Sciatic nerve (tissue), 2 donors: ENCODE measurements at regions not wholly inside any gene's neighbourhood (a gene's known extent, or its start where the extent isn't known, plus 50 kb on each side); places are given as distances from the start of the nearest gene placed in this dataset.

Experiments
- ATAC-seq: fragments of 200-7000 bp; cut with Tn5 transposase; one replicate; pipeline ENCODE4 v1.9.1; 2020; ENCODE audit warnings: mild to moderate bottlenecking, moderate library complexity
- DNase-seq: peaks from one replicate; pipeline ENCODE4 v3.0.0-alpha.2; 2020; ENCODE audit warnings: low spot score
- intact Hi-C: fragments of 100-400 bp; cut with DNase I; formaldehyde crosslinking; loops from one replicate; pipeline ENCODE4 v1.14.2; 2022
- donor health status: DM: no; HTN: no; CAD: no.
- donor health status: DM: no; HTN: no; CAD: no.

DNA sequence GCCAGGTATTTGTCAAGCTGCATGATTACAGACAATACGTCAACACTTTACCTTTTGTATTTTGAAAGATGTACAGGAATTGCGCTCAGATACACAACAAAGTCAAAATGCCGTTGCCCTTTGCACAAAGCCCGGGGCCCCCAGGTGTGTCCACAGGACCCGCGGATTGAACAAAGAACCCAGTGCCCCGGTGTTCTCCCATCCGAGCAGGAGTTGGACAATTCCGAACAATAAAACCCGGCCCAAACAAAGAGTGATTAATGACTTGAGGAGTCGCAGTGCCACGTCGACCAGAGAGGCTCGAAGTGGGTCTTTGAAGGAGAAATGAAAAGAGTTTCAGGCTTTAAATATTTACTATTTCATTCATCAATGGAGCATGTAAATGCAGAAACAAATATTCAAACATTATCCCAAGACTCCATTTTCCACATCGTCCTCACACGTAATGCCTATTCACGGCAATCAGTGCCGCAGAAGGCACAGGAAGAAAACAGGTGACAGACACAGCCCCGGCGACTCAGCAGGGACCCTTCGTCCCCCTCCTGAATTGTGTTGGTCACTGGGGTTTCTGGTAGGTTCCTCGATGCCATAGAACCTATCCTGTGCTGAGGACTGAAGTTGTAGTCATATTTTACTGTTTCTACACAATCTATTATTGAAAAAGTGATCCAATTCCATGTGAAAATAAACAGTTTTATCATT, 70.9 kb upstream of the MGMT start:
- no peak for DNase-seq
- intact Hi-C loops: no loop called here
- no peak for ATAC-seq

DNA sequence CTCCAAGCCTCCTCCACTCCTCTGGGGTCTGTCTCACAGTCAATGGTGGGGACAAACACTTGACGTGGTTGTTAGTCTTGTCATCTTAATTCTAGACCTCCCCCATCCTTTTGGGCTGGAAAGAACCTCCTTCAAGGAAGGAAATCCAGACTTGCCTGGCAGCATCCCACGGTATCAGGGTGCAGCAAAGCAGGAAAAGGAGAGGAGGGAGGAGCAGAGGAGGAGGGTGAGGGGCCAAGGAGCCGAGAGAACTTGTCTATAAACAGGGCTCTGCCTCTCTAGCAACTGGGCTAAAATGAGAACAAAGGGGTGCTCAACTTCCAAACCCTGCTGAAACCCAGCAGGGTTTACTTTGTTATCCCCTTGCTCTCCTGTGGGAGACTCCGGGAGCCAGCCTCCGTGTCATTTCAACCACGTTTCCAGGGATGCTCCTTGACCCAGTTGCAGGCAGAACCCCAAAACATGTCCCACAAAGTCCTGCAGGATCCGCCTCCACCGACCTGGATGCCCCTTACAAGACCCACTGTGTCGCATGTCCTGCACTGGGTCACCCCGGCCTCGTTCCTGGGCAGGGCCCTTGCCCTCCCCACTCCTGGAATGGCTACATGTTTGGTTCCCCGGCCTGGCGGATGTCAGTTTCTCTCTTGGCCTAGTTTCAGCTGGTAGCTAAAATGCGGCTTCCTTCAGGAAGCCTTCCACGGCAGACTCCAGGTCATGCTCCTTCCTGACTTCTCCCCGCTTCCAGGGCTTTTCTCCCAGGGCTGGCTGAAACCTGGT, 69.7 kb upstream of the MGMT start:
- DNase-seq: no peak
- no peak for ATAC-seq
- intact Hi-C loops: no loop called here

DNA sequence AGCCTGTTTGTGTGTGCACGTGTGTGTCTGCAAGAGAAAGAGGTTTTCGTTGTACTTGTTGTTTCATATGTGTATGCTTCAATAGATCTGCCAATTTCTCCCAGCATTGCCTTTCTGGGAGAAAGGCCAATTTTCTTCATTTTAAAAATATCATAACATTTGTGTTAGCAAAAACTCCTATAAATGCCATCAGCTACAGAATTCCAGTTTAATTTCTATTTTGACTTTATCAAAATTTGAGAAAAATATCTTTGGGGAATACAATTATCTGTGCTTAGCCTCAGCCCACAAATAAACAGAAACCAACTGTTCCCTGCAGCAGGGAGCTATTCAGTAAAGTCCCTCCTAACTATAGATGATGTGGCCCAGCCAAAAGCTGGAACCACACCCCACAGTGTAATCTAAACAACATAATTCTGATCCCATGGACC, 68.3 kb upstream of the MGMT start:
- DNase-seq (no peak), ATAC-seq (no peak)
- intact Hi-C loops: no loop called here

DNA sequence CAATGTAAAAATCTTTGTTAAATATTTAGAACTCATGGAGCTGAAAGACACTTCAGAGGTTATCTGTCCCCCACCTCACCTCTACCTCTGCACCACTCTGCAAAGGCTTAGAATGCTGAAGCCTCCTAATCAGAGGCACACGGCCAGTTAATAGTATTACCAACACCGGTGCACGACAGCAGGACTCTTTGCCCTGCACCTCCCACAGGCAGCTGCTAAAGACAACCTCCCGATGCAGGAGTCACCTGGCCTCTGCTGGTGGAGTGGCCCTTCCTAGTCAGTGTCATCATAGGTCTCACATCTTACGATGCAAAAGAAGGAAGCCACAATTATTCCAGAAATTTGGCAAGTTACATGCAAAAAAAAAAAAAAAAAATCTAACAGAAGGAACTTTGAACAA, 66.6 kb upstream of the MGMT start:
- ATAC-seq (no peak), DNase-seq (no peak)
- intact Hi-C loops: no loop called here

DNA sequence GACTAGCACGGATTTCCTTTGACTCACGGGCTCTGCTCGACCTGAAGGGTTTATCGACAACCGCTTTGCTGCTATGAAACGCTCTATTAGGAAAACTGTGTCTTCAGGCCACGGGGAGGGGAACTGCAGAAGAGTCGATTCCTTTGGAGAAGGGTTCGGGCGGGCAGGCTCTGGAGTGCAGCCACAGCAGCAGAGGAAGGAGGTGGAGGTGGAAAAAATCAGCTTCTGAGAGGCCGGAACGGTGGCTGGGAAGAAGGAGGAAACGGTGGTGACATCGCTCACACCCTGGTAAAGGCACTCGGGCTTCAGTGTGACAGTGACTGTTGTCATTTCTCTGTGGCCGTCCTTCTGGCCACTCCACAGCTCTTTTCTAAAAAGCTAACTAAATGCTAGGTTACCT, 64.6 kb upstream of the MGMT start:
- DNase-seq (no peak), ATAC-seq (no peak)
- intact Hi-C loops: no loop called here

DNA sequence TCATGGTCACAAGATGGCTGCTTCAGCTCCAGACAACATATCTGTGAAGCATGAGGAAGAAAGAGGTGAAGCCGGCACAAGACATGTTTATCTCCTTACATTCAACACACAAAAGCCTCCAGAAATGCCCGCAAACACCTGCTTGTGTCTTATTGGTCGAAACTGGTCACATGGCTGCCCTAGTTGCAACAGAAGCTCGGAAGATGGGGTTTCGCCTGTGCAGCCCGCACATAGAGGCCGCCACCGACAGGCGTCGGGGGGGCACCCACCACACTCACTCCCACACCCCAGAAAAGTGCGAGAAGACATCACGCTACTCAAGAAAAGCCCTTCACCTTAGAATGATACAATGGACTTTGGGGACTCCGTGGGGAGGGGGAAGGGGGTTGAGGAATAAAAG, 63.0 kb upstream of the MGMT start:
- intact Hi-C loops: no loop called here
- DNase-seq (no peak), ATAC-seq (no peak)

DNA sequence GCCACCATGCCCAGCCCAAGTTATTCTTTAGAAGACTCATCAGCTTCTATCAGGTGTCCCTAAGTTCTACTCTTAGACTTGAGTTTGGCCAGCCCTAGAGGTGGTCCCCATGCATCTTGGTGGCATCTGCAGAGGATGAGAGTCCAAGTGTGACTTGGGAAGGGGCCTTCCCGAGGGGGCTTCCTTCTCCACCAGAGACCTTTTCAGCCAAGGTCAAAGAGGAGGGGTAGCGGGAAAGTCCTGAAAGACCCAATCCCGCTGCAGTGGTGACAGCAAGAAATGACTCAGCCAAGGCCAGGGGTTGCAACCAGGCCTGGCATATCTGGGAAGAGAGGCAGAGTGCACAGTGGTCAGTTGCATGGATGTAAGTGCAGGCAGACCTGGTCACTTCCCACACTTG, 61.7 kb upstream of the MGMT start:
- intact Hi-C loops: no loop called here
- ATAC-seq: no peak
- DNase-seq: no peak

DNA sequence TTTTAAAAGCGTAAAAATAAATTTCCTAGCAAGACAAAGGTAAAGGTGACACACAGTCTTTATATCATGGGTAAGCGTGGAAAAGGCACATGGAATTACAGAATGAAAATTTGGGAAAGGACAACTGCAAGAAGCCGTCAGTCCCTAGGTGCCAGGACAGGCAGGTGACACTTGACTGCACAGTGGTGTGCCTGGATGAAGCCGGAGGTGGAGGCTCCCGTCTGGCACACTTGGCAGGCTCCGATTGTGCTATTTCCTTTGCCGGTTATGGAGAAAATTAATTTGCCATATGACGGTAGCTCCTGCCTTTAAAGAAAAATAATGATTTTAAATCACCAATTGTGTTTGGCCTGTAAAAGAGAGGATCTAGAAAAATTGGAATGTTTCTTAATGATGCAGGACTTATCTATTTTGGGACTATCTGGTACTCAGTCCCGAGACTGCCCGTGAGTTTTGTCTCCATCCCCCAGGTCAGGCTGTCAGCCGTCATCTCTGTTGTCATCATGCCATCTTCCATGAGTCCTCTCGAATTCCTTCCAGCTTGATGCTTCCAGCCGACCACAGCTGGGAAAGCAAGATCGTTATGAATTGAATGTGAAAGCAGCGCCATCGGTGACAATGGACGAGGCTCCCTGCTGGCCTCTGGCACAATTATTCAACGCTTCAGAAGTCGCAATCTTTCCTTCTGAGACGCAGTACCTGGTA, 56.2 kb upstream of the MGMT start:
- ATAC-seq (no peak), DNase-seq (no peak)
- intact Hi-C loops: no loop called here

DNA sequence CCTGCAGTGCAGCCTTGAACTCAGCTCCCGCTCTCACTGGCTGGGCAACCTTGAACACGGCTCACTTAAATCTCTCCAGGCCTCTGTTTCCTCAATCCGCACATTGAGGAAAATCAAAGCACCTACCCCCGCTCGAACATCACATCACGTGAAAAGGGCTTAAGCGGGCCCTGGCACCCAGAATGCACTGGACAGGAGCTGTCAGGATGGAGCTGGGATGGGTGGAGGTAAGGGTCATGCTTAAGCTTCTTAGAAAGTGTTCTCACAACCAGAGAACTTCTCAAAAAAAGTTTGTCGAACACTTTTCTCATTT, 55.7 kb upstream of the MGMT start:
- DNase-seq: no peak
- ATAC-seq: no peak
- intact Hi-C loops: no loop called here

DNA sequence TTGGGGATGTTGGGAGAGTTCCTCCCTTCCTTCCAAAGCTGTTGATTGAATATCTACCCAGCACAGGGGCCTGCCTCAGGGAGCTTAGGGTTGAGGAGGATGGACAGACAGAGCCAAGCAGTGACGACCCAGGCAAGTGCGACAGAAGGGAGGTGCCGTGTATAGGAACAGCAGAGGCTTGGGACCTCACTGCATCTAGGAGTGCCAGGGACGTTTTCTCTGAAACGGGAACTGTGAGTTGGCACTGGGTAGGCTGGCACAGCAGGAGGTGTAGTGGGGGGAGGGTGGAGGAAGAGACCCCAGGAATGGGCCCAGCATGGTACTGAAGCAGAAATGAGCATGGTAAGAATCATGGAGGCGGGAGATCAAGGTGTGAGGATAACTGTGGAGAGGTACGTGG, 55.3 kb upstream of the MGMT start:
- no peak for DNase-seq
- no peak for ATAC-seq
- intact Hi-C loops: no loop called here

DNA sequence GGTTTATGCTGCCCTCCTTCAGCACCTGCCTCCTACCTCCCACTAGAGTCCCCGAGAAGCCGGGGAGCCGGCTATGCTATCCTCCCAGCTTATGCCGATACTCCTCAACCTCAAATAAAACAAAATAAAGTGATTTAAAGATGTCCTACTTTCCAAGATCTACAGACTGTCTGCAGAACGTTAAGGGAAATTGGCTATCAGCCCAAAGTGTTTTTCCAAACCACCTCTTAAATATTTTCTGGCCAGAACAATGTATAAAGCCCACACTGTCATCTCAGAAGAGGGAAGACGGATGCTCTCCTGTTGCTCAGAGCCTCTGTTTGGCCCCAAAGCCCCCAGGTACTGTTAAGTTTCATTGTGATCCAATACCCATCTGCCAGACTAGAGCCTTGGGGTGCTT, 54.0 kb upstream of the MGMT start:
- intact Hi-C loops: no loop called here
- ATAC-seq (no peak), DNase-seq (no peak)

DNA sequence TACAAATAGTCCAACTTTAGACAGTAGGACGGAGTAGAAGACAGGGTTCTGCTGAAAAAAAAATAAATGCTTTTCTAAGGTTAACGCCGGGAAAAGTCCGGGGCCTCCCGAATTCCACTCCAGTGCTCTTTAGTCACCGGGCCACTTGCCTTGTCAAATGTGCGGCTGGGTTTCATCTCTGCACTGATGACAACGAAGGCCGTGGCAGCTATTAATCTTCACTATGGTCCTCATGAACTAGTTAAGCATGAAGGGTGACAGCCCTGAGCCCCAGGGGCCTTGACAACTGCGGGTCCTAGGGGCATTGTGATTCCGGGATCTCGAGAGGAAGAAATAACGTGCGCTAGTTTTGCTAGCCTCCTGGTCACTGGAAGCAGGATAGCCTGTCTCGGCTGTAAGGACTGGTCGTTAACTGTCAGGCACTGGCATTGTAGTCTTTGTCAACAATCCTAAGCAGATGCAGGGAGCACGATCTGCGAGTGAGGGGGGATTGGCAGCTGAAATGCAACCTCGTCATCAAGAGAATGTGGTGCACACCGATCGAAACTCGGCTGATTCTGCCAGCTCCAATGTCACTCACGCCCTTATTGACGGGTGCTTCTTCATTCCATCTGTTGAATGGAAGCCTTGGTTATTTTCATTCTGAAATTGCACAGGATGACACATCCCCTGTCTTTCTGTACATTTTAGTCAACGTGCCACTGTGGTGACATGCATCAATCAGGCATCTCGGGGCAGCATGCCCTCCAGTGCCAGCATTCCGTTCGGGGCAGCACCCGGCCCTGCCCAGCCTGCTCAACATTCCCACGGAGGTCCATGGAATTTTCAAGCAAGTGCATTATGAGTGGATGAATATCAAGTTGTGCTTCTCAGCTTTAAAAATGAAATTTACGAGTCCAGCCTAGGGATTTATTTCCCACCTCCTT, 51.6 kb upstream of the MGMT start:
- intact Hi-C loops: no loop called here
- DNase-seq (no peak), ATAC-seq (no peak)

DNA sequence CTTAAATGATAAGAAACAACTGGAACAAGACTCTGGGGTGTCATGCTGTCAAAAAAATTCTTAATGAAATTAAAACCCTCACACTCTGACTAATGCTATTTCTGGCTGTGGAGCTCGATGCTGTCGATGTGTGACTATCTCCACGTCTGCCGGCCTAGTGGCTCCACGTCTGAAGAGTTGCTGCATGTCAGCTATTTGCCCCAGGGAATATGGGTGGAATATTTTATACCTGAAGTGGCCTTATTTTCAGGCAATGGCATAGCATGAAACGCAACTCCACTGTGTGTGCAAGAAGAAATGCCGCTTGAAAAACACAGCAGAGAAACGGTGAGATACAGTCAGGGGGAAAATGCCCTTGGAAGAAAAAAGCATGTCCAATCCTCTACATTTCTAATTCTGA, 50.9 kb upstream of the MGMT start:
- DNase-seq (no peak), ATAC-seq (no peak)
- intact Hi-C loops: no loop called here

DNA sequence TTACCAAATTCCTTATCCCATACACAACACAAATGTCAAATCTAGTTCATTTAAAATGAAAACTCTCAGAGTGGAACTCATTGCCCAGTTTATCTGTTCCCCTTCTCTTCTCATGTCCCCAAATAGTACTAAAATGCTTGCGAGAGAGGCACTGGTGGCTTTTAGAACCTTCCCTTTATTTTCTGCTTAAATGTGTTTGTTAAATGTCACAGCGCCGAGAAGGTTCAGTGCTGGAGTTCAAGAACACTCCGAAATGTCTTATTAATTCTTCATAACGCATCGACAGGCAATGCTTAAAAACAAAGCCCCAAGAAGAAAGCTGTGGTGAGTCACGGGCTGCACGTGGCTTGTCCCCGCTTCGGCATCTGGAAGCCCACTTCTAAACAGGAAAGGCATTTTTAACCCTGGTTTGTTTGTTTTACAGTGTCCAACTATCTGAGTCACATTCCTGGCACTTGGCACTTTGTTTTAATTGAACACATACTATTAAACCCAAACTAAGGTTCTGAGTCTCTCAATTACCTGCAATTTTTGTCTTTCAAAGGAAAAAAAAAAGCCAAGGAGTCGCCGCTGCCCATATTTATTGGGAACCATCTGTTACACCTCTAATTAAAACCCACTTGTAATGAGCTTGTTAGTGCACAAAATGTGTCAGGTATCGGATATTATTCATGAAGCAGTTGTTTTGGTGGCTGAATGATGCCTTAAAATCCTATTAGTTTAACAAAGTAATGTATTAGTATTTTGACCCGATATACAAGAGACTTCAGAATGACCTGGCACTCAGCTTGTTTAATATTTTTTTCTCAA, 49.9 kb upstream of the MGMT start:
- intact Hi-C loops: no loop called here
- no peak for ATAC-seq
- DNase-seq: no peak
